OCI-LY3 (cell line): ENCODE measurements at regions not wholly inside any gene's neighbourhood (a gene's known extent, or its start where the extent isn't known, plus 50 kb on each side); places are given as distances from the start of the nearest gene placed in this dataset.

ENCODE experiments used
- H2AFZ ChIP-seq: fragments of 200-600, 300-600 bp; shearing (Covaris generic); 2 replicates; pipeline ENCODE4 v1.6.0; 2014; ENCODE audit warnings: antibody characterized with exemption, low read depth, low read length
- H3K27ac ChIP-seq: fragments of 200-600, 300-600 bp; sonication (generic); 2 replicates; pipeline ENCODE4 v1.5.1; 2014; ENCODE audit warnings: mild to moderate bottlenecking, low read length, moderate library complexity, mixed read lengths
- H3K27me3 ChIP-seq: fragments of 200-600, 300-600 bp; sonication (generic); 2 replicates; pipeline ENCODE4 v1.6.1; 2014; ENCODE audit warnings: low read depth, low read length, mixed read lengths
- H3K36me3 ChIP-seq: fragments of 200-600, 300-600 bp; sonication (generic); replicated peaks from 2 replicates; pipeline ENCODE3; 2014; ENCODE audit warnings: low read depth, low read length, mixed read lengths
- H3K4me1 ChIP-seq: fragments of 300-600, 200-600 bp; sonication (generic); 2 replicates; pipeline ENCODE4 v1.6.1; 2014; ENCODE audit warnings: low read length, mixed read lengths
- H3K4me2 ChIP-seq: fragments of 200-600, 300-600 bp; sonication (generic); 2 replicates; pipeline ENCODE4 v1.6.1; 2014; ENCODE audit warnings: low read length, mixed read lengths
- H3K4me3 ChIP-seq: fragments of 300-600, 200-600 bp; sonication (generic); 2 replicates; pipeline ENCODE4 v1.5.1; 2014; ENCODE audit warnings: antibody characterized with exemption, mild to moderate bottlenecking, low read length, moderate library complexity
- H3K79me2 ChIP-seq: fragments of 300-600, 200-600 bp; shearing (Covaris generic); 2 replicates; pipeline ENCODE4 v1.6.1; 2014; ENCODE audit warnings: mild to moderate bottlenecking, low read length, mixed read lengths
- H3K9ac ChIP-seq: fragments of 300-600, 200-600 bp; shearing (Covaris generic); 2 replicates; pipeline ENCODE4 v1.6.0; 2014; ENCODE audit warnings: mild to moderate bottlenecking, low read length, moderate library complexity
- H3K9me3 ChIP-seq: fragments of 200-600, 300-600 bp; shearing (Covaris generic); 2 replicates; pipeline ENCODE4 v1.6.1; 2014; ENCODE audit warnings: low read length, mixed read lengths; ENCODE audit not compliant: insufficient read depth
- H4K20me1 ChIP-seq: fragments of 200-600, 300-600 bp; sonication (generic); 2 replicates; pipeline ENCODE4 v1.6.1; 2016; ENCODE audit warnings: low read length, mixed read lengths; ENCODE audit not compliant: insufficient read depth
- EZH2phosphoT487 ChIP-seq: fragments of 200-600 bp; shearing (Covaris generic); IDR thresholded peaks from 2 replicates; pipeline ENCODE4 v1.6.1; 2018; ENCODE audit warnings: antibody characterized with exemption, mixed run types, low read depth
- TF ChIP-seq, protein P1 (sequence below): fragments of 200-600, 300-600 bp; sonication (generic); IDR thresholded peaks from 2 replicates; pipeline ENCODE4 v1.5.1; 2014; ENCODE audit warnings: antibody characterized with exemption, low read length, low read depth

DNA sequence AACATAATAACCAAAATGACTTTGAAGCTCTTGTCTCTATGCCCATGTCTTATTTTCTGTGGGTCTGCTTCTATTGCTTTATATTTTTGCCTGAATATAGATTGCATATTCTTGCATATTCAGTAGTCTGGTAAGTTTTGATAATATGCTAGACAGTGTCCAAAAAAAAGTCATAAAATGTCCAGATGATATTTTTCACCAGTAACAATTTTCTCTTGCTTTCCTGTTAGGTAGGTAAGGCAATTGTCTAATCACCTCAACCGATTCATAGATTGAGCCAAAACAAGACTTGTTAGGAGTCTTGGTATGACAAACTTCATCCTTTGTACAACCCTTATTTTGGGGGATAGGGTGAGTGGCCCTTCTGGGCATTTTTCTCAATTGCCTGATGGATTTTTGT, 277.0 kb upstream of the NRP1 start:
- no peaks in the 10 kb centered on the region for H3K36me3 ChIP-seq
- H4K20me1 ChIP-seq, result no peaks in the 10 kb centered on the region
- H3K9ac ChIP-seq, result no peak overlapping the region
- H3K4me3 ChIP-seq, result no peak overlapping the region
- H3K9me3 ChIP-seq, result no peaks in the 10 kb centered on the region
- TF ChIP-seq EZH2phosphoT487, result no peak
- TF ChIP-seq, protein P1, sequence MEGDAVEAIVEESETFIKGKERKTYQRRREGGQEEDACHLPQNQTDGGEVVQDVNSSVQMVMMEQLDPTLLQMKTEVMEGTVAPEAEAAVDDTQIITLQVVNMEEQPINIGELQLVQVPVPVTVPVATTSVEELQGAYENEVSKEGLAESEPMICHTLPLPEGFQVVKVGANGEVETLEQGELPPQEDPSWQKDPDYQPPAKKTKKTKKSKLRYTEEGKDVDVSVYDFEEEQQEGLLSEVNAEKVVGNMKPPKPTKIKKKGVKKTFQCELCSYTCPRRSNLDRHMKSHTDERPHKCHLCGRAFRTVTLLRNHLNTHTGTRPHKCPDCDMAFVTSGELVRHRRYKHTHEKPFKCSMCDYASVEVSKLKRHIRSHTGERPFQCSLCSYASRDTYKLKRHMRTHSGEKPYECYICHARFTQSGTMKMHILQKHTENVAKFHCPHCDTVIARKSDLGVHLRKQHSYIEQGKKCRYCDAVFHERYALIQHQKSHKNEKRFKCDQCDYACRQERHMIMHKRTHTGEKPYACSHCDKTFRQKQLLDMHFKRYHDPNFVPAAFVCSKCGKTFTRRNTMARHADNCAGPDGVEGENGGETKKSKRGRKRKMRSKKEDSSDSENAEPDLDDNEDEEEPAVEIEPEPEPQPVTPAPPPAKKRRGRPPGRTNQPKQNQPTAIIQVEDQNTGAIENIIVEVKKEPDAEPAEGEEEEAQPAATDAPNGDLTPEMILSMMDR, result no peak
- no peak overlapping the region for H3K4me2 ChIP-seq
- H3K79me2 ChIP-seq, result no peaks in the 10 kb centered on the region
- H2AFZ ChIP-seq, result no peak overlapping the region
- H3K4me1 ChIP-seq, result no peaks in the 10 kb centered on the region
- no peaks in the 10 kb centered on the region for H3K27me3 ChIP-seq
- no peak overlapping the region for H3K27ac ChIP-seq

DNA sequence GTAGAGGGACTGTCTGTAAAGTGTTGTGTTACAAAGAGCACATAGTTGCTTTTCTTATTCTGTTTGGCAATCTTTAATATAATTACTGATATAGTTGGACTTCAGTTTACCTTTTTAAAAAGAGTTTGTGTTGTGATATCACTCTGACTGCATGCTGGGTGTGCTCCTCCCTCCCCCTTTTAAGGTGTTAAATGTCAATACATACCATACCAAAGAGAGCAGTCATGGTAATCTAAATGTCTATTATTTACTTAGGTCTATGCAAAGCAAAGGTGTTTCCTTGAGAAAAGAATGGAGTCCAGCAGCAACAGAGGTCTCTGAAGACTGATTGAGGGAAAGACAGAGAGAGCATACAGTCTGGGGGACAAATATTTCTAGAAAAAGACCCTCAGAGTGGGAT, 275.1 kb upstream of the NRP1 start:
- H3K36me3 ChIP-seq, result no peaks in the 10 kb centered on the region
- no peak overlapping the region for H3K4me2 ChIP-seq
- no peaks in the 10 kb centered on the region for H4K20me1 ChIP-seq
- no peak overlapping the region for H3K9ac ChIP-seq
- H3K4me1 ChIP-seq, result no peaks in the 10 kb centered on the region
- no peak overlapping the region for H3K27ac ChIP-seq
- H2AFZ ChIP-seq, result no peak overlapping the region
- H3K4me3 ChIP-seq, result no peak overlapping the region
- no peaks in the 10 kb centered on the region for H3K27me3 ChIP-seq
- no peak for TF ChIP-seq EZH2phosphoT487
- TF ChIP-seq, protein P1, result no peak
- H3K9me3 ChIP-seq, result no peaks in the 10 kb centered on the region
- no peaks in the 10 kb centered on the region for H3K79me2 ChIP-seq

DNA sequence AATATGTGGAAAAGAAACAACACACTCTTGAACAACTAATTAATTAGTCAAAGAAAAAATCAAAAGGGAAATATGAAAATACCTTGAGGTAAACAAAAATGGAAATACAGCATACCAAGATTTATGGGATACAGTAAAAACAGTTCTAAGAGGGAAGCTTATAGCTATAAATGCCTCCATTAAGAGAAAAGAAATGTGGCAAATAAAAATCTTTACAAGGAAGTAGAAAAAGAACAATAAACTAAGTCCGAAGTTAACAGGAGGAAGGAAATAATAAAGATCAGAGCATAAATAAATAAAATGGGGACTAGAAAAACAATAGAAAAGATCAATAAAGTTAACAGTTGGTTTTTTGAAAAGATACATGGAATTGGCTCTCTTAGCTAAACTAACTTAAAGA, 267.8 kb upstream of the NRP1 start:
- Histone ChIP-seq H3K9ac (no peak overlapping the region), H3K27ac (no peak overlapping the region), H3K27me3 (no peaks in the 10 kb centered on the region), H3K79me2 (no peaks in the 10 kb centered on the region), H2AFZ (no peak overlapping the region), H3K4me1 (no peaks in the 10 kb centered on the region), H3K36me3 (no peaks in the 10 kb centered on the region), H3K9me3 (no peaks in the 10 kb centered on the region), H3K4me2 (no peak overlapping the region), H3K4me3 (no peak overlapping the region), H4K20me1 (no peaks in the 10 kb centered on the region)
- TF ChIP-seq, protein P1, result no peak
- TF ChIP-seq EZH2phosphoT487, result no peak

DNA sequence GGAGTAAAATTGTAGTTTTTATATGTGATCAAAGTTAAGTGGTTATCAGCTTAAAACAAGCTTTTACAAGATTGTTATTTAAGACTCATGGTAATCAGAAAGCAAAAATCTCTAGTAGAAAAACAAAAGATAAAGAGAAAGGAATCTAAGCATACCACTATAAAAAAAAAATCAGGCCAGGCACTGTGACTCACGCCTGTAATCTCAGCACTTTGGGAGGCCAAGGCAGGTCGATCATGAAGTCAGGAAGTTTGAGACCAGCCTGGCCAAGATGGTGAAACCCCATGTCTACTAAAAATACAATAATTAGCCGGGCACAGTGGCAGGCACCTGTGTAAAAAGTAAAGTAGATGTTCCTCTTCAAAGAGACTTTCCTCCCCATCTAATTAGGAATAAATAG, 265.9 kb upstream of the NRP1 start:
- TF ChIP-seq, protein P1, result no peak
- TF ChIP-seq EZH2phosphoT487, result no peak

More for the DNA sequence above, 265.9 kb upstream of the NRP1 start:
- Histone ChIP-seq H3K9me3 (no peaks in the 10 kb centered on the region), H3K4me1 (no peaks in the 10 kb centered on the region), H3K9ac (no peak overlapping the region), H3K27me3 (no peaks in the 10 kb centered on the region), H3K79me2 (no peaks in the 10 kb centered on the region), H3K4me3 (no peak overlapping the region), H4K20me1 (no peaks in the 10 kb centered on the region), H2AFZ (no peak overlapping the region), H3K27ac (no peak overlapping the region), H3K4me2 (no peak overlapping the region), H3K36me3 (no peaks in the 10 kb centered on the region)
